GM23338 (cell line): ENCODE measurements at regions not wholly inside any gene's neighbourhood (a gene's known extent, or its start where the extent isn't known, plus 50 kb on each side); places are given as distances from the start of the nearest gene placed in this dataset.
"Not testable (repeated sequence)": the region's sequence is repeated elsewhere in the genome, so short reads cannot be mapped to it uniquely, and the experiment has no call there.

Experiments used
- ATAC-seq: fragments of 200-7000 bp; cut with Tn5 transposase; 3 replicates; pipeline ENCODE4 v1.9.1; 2020
- DNase-seq: peaks from one replicate; pipeline ENCODE4 v3.0.0-alpha.2; 2015; ENCODE audit warnings: low spot score
- H2AFZ ChIP-seq: fragments of 200-600 bp; sonication (generic); 2 replicates; pipeline ENCODE4 v1.8.0; 2016; ENCODE audit warnings: antibody characterized with exemption, mild to moderate bottlenecking, moderate library complexity
- H3F3A ChIP-seq: fragments of 200-600 bp; sonication (generic); replicated peaks from 2 replicates; pipeline ENCODE4 v1.8.0; 2017; ENCODE audit warnings: antibody characterized with exemption, mixed run types, low read depth
- H3K27ac ChIP-seq: fragments of 200-600 bp; sonication (generic); 2 replicates; pipeline ENCODE4 v1.6.1; 2016; ENCODE audit warnings: low read depth
- H3K27me3 ChIP-seq: fragments of 200-600 bp; sonication (generic); 2 replicates; pipeline ENCODE4 v1.8.0; 2016; ENCODE audit warnings: mild to moderate bottlenecking, mixed run types, moderate library complexity; ENCODE audit not compliant: insufficient read depth
- H3K36me3 ChIP-seq: fragments of 200-600 bp; sonication (generic); 2 replicates; pipeline ENCODE4 v1.8.0; 2016; ENCODE audit warnings: mild to moderate bottlenecking; ENCODE audit not compliant: insufficient read depth
- H3K4me1 ChIP-seq: fragments of 200-600 bp; sonication (generic); 2 replicates; pipeline ENCODE4 v1.8.0; 2016; ENCODE audit warnings: mild to moderate bottlenecking, moderate library complexity; ENCODE audit not compliant: insufficient read depth
- H3K4me2 ChIP-seq: fragments of 200-600 bp; sonication (generic); 2 replicates; pipeline ENCODE4 v1.7.1; 2017; ENCODE audit warnings: mixed run types
- H3K4me3 ChIP-seq: fragments of 200-600 bp; sonication (generic); 2 replicates; pipeline ENCODE4 v1.6.1; 2016; ENCODE audit warnings: mixed run types
- H3K79me2 ChIP-seq: fragments of 200-600 bp; sonication (generic); replicated peaks from 2 replicates; pipeline ENCODE4 v1.8.0; 2017; ENCODE audit warnings: mild to moderate bottlenecking; ENCODE audit not compliant: insufficient read depth
- H3K9me2 ChIP-seq: fragments of 200-600 bp; sonication (generic); 2 replicates; pipeline ENCODE4 v1.8.0; 2017; ENCODE audit not compliant: insufficient read depth
- H4K20me1 ChIP-seq: fragments of 200-600 bp; sonication (generic); replicated peaks from 2 replicates; pipeline ENCODE4 v1.8.0; 2017; ENCODE audit warnings: mild to moderate bottlenecking; ENCODE audit not compliant: insufficient read depth
- H3K27ac Mint-ChIP-seq: 2 replicates; pipeline ENCODE4 v1.8.0; 2020; ENCODE audit warnings: inconsistent platforms, mild to moderate bottlenecking, moderate library complexity, mixed read lengths
- H3K27me3 Mint-ChIP-seq: 3 replicates; pipeline ENCODE4 v1.8.0; 2022; ENCODE audit warnings: low read depth, mild to moderate bottlenecking, moderate library complexity, mixed read lengths, inconsistent platforms; ENCODE audit not compliant: insufficient read depth, poor library complexity
- H3K36me3 Mint-ChIP-seq: 3 replicates; pipeline ENCODE4 v1.8.0; 2021; ENCODE audit warnings: low read depth, mild to moderate bottlenecking, inconsistent platforms, moderate library complexity, mixed read lengths
- H3K4me1 Mint-ChIP-seq: 3 replicates; pipeline ENCODE4 v1.8.0; 2020; ENCODE audit warnings: mild to moderate bottlenecking, inconsistent platforms, mixed read lengths
- H3K4me3 Mint-ChIP-seq: 3 replicates; pipeline ENCODE4 v1.8.0; 2021; ENCODE audit warnings: moderate library complexity, mild to moderate bottlenecking, inconsistent platforms, mixed read lengths
- H3K9me3 Mint-ChIP-seq: 3 replicates; pipeline ENCODE4 v1.8.0; 2020; ENCODE audit warnings: moderate library complexity, mild to moderate bottlenecking, inconsistent platforms, mixed read lengths
- CREB1 ChIP-seq: fragments of 250-450 bp; sonication (Bioruptor Pico); IDR thresholded peaks from 2 replicates; pipeline ENCODE4 v1.5.0; 2020; ENCODE audit warnings: low read depth, mild to moderate bottlenecking, moderate library complexity
- CTCF ChIP-seq, 2 experiments: fragments of 200-600 bp in 1 of 2; sonication (generic) in 1 of 2; conservative IDR thresholded peaks; 2 replicates each; pipeline versions ENCODE4 v1.5.1 to v1.6.1; 2016 to 2017; ENCODE audit warnings: antibody characterized with exemption in 2 of 2, low read depth in 2 of 2, mild to moderate bottlenecking in 2 of 2, moderate library complexity in 1 of 2
- ETS1 ChIP-seq: IDR thresholded peaks from 2 replicates; pipeline ENCODE4 v1.6.1; 2016; ENCODE audit warnings: antibody characterized with exemption
- NANOG ChIP-seq: IDR thresholded peaks from 2 replicates; pipeline ENCODE4 v1.6.1; 2016; ENCODE audit warnings: antibody characterized with exemption, borderline replicate concordance
- POLR2AphosphoS5 ChIP-seq: IDR thresholded peaks from 2 replicates; pipeline ENCODE4 v1.6.1; 2016; ENCODE audit warnings: antibody characterized with exemption, low read depth
- REST ChIP-seq: IDR thresholded peaks from one replicate; pipeline ENCODE4 v1.6.1; 2018; ENCODE audit warnings: antibody characterized with exemption; ENCODE audit not compliant: unreplicated experiment

- DNase-seq: peak; percentile 57
- Mint-ChIP-seq H3K4me3 (peak overlapping the region; percentile 43), H3K9me3 (peaks cover 41% of the 10 kb centered on the region), H3K4me1 (peaks cover 42% of the 10 kb centered on the region), H3K36me3 (peaks cover 37% of the 10 kb centered on the region), H3K27ac (peak overlapping the region; percentile 99), H3K27me3 (peaks cover 15% of the 10 kb centered on the region)
- H2AFZ ChIP-seq, H3K79me2 ChIP-seq, H3K36me3 ChIP-seq, H4K20me1 ChIP-seq, H3K27me3 ChIP-seq, H3K9me2 ChIP-seq, H3F3A ChIP-seq: not testable (repeated sequence)
- peak overlapping the region; percentile 99 for H3K27ac ChIP-seq
- H3K4me3 ChIP-seq: peak overlapping the region; percentile 7
- peak; percentile 20 for ATAC-seq
- H3K4me1 ChIP-seq: peaks cover 20% of the 10 kb centered on the region
- H3K4me2 ChIP-seq: peak overlapping the region; percentile 33
- TF ChIP-seq POLR2AphosphoS5: 0 out of 2 replicates have a peak, but pooled peaks have one; percentile 15
- TF ChIP-seq NANOG: peak; percentile 94
- peak; percentile 63; the same call in 1 of the 2 replicates for TF ChIP-seq ETS1
Measured at GRCh38 chr5:10102235-10102634, 147.5 kb downstream of the ATPSCKMT start.

- H4K20me1 ChIP-seq: no peaks in the 10 kb centered on the region
- H3K27ac ChIP-seq: no peak overlapping the region
- H3K36me3 ChIP-seq: peaks cover 14% of the 10 kb centered on the region
- H3K27me3 ChIP-seq: no peaks in the 10 kb centered on the region
- no peak overlapping the region for H3K27ac Mint-ChIP-seq
- TF ChIP-seq REST (no peak), CTCF (conservative IDR thresholded peaks at IDR 0.05; ENCODE audit: low read depth in 2 of 2) (no peak), CREB1 (no peak), ETS1 (no peak)
- no peak overlapping the region for H2AFZ ChIP-seq
- H3K9me3 Mint-ChIP-seq: peaks cover 59% of the 10 kb centered on the region
- peaks cover 15% of the 10 kb centered on the region for H3K27me3 Mint-ChIP-seq
- peaks cover 60% of the 10 kb centered on the region for H3K36me3 Mint-ChIP-seq
- DNase-seq: peak; percentile 7
- H3K4me1 ChIP-seq: peaks cover 19% of the 10 kb centered on the region
- H3K4me3 Mint-ChIP-seq: no peak overlapping the region
- 0 out of 2 replicates have a peak, but pooled peaks cover 6% of the 10 kb centered on the region for H3K9me2 ChIP-seq
- H3K4me1 Mint-ChIP-seq: peaks cover 35% of the 10 kb centered on the region
- H3K4me3 ChIP-seq: no peak overlapping the region
- H3K79me2 ChIP-seq: no peaks in the 10 kb centered on the region
- no peak overlapping the region for H3K4me2 ChIP-seq
- H3F3A ChIP-seq: 0 out of 2 replicates have a peak, but pooled peaks cover 2% of the 10 kb centered on the region
- no peak for ATAC-seq
Measured at GRCh38 chr5:10099548-10099947, 150.1 kb downstream of the ATPSCKMT start.
